ENCODE measurements at regions not wholly inside any gene's neighbourhood (a gene's known extent, or its start where the extent isn't known, plus 50 kb on each side); places are given as distances from the start of the nearest gene placed in this dataset.

GRCh38 chr12:75876832-75877762 is 154.5 kb downstream of the PHLDA1 start:
- H3K4me3 ChIP-seq (replicated peaks in 1 of 4; ENCODE audit: control extremely low read depth in 1 of 4, insufficient read depth in 1 of 4, low read depth in 3 of 4, low read length in 4 of 4), result no peak overlapping the region

DNA sequence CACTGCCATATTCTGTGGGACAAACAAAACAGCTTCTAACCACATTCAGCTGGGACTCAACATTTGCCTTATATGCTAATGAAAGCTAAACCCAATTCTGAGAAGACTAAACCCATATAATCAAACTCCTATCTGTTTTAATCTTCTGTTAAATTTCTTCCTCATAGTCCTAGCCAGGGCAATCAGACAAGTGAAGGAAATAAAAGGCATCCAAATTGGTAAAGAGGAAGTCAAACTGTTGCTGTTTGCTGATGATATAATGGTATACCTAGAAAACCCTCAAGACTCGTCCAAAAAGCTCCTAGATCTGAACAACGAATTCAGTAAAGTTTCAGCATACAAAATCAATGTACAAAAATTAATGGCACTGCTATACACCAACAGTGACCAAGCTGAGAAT is 157.1 kb downstream of the PHLDA1 start:
- no peaks in the 10 kb centered on the region for H3K36me3 ChIP-seq (ENCODE audit: control insufficient read depth, insufficient read depth, low read length)
- no peaks in the 10 kb centered on the region for H3K79me2 ChIP-seq (ENCODE audit: control insufficient read depth, insufficient read depth, low read length)
- H3K4me1 ChIP-seq (ENCODE audit: control insufficient read depth, extremely low read depth, insufficient read depth, low read length), result peaks cover 2% of the 10 kb centered on the region
- TF ChIP-seq CTCF (conservative IDR thresholded peaks at IDR 0.05 in 1 of 2, IDR thresholded peaks at IDR 0.05 in 1 of 2; ENCODE audit: low read depth in 1 of 2, low read length in 2 of 2) (no peak), EZH2 (IDR thresholded peaks at IDR 0.05; ENCODE audit: low read length, missing control alignments) (no peak)
- no peak overlapping the region for H3K27ac ChIP-seq (ENCODE audit: insufficient read depth, low read length)
- DNase-seq (ENCODE audit: low read depth in 2 of 2), result no peak
- H3K9ac ChIP-seq (ENCODE audit: insufficient read depth, low read length), result no peak overlapping the region
- no peaks in the 10 kb centered on the region for H3K9me3 ChIP-seq (ENCODE audit: control insufficient read depth, insufficient read depth, low read depth, low read length)
- no peak overlapping the region for H2AFZ ChIP-seq (ENCODE audit: low read length)
- no peaks in the 10 kb centered on the region for H3K27me3 ChIP-seq (ENCODE audit: control insufficient read depth, insufficient read depth, low read length)
- H4K20me1 ChIP-seq (ENCODE audit: control insufficient read depth, extremely low read depth, insufficient read depth, low read length), result no peaks in the 10 kb centered on the region
- no peak overlapping the region for H3K4me3 ChIP-seq (replicated peaks in 1 of 4; ENCODE audit: control extremely low read depth in 1 of 4, insufficient read depth in 1 of 4, low read depth in 3 of 4, low read length in 4 of 4)
- no peak overlapping the region for H3K4me2 ChIP-seq (ENCODE audit: extremely low read depth, insufficient read depth, low read length)

More at GRCh38 chr12:75876832-75877762, 154.5 kb downstream of the PHLDA1 start:
- DNase-seq (ENCODE audit: low read depth in 2 of 2), result peak in 1 of 2 donors; percentile 49
- Histone ChIP-seq H3K79me2 (ENCODE audit: control insufficient read depth, insufficient read depth, low read length) (no peaks in the 10 kb centered on the region), H3K9me3 (ENCODE audit: control insufficient read depth, insufficient read depth, low read depth, low read length) (no peaks in the 10 kb centered on the region), H3K4me1 (ENCODE audit: control insufficient read depth, extremely low read depth, insufficient read depth, low read length) (peaks cover 2% of the 10 kb centered on the region), H4K20me1 (ENCODE audit: control insufficient read depth, extremely low read depth, insufficient read depth, low read length) (no peaks in the 10 kb centered on the region), H2AFZ (ENCODE audit: low read length) (peak overlapping the region; percentile 63), H3K27ac (ENCODE audit: insufficient read depth, low read length) (peak overlapping the region; percentile 62), H3K9ac (ENCODE audit: insufficient read depth, low read length) (no peak overlapping the region), H3K4me2 (ENCODE audit: extremely low read depth, insufficient read depth, low read length) (peak overlapping the region; percentile 30), H3K36me3 (ENCODE audit: control insufficient read depth, insufficient read depth, low read length) (no peaks in the 10 kb centered on the region), H3K27me3 (ENCODE audit: control insufficient read depth, insufficient read depth, low read length) (no peaks in the 10 kb centered on the region)
- TF ChIP-seq EZH2 (IDR thresholded peaks at IDR 0.05; ENCODE audit: low read length, missing control alignments) (no peak), CTCF (conservative IDR thresholded peaks at IDR 0.05 in 1 of 2, IDR thresholded peaks at IDR 0.05 in 1 of 2; ENCODE audit: low read depth in 1 of 2, low read length in 2 of 2) (no peak)

- H3K36me3 ChIP-seq (ENCODE audit: control insufficient read depth, insufficient read depth, low read length), result no peaks in the 10 kb centered on the region
- H3K4me2 ChIP-seq (ENCODE audit: extremely low read depth, insufficient read depth, low read length), result no peak overlapping the region
- no peak overlapping the region for H2AFZ ChIP-seq (ENCODE audit: low read length)
- no peaks in the 10 kb centered on the region for H3K27me3 ChIP-seq (ENCODE audit: control insufficient read depth, insufficient read depth, low read length)
- H4K20me1 ChIP-seq (ENCODE audit: control insufficient read depth, extremely low read depth, insufficient read depth, low read length), result no peaks in the 10 kb centered on the region
- no peak overlapping the region for H3K4me3 ChIP-seq (replicated peaks in 1 of 4; ENCODE audit: control extremely low read depth in 1 of 4, insufficient read depth in 1 of 4, low read depth in 3 of 4, low read length in 4 of 4)
- H3K9me3 ChIP-seq (ENCODE audit: control insufficient read depth, insufficient read depth, low read depth, low read length), result no peaks in the 10 kb centered on the region
- H3K27ac ChIP-seq (ENCODE audit: insufficient read depth, low read length), result no peak overlapping the region
- H3K9ac ChIP-seq (ENCODE audit: insufficient read depth, low read length), result no peak overlapping the region
- H3K4me1 ChIP-seq (ENCODE audit: control insufficient read depth, extremely low read depth, insufficient read depth, low read length), result peaks cover 2% of the 10 kb centered on the region
- DNase-seq (ENCODE audit: low read depth in 2 of 2), result no peak
- TF ChIP-seq CTCF (conservative IDR thresholded peaks at IDR 0.05 in 1 of 2, IDR thresholded peaks at IDR 0.05 in 1 of 2; ENCODE audit: low read depth in 1 of 2, low read length in 2 of 2) (no peak), EZH2 (IDR thresholded peaks at IDR 0.05; ENCODE audit: low read length, missing control alignments) (no peak)
- H3K79me2 ChIP-seq (ENCODE audit: control insufficient read depth, insufficient read depth, low read length), result no peaks in the 10 kb centered on the region
Measured at GRCh38 chr12:75872762-75873161, 158.8 kb downstream of the PHLDA1 start.
